Mucosa of descending colon (tissue), 3 donors: ENCODE measurements at regions not wholly inside any gene's neighbourhood (a gene's known extent, or its start where the extent isn't known, plus 50 kb on each side); places are given as distances from the start of the nearest gene placed in this dataset.

ENCODE experiments used
- ATAC-seq: fragments of 200-7000 bp; cut with Tn5 transposase; one replicate; pipeline ENCODE4 v1.9.1; 2020; ENCODE audit warnings: mild to moderate bottlenecking, moderate library complexity
- DNase-seq, 3 donors: peaks; one replicate each; pipeline ENCODE4 v3.0.0-alpha.2; 2020
- H3K36me3 ChIP-seq: fragments of 200-600 bp; one replicate; pipeline ENCODE4 v1.8.0; 2021; ENCODE audit warnings: low read depth, mild to moderate bottlenecking
- H3K4me1 ChIP-seq: fragments of 200-600 bp; one replicate; pipeline ENCODE4 v1.8.0; 2021; ENCODE audit warnings: low read depth, mild to moderate bottlenecking
- H3K4me3 ChIP-seq: fragments of 200-600 bp; one replicate; pipeline ENCODE4 v1.8.0; 2021; ENCODE audit warnings: mild to moderate bottlenecking
- H3K9me3 ChIP-seq: fragments of 200-600 bp; one replicate; pipeline ENCODE4 v1.8.0; 2021; ENCODE audit warnings: mild to moderate bottlenecking
- CTCF ChIP-seq: fragments of 200-600 bp; IDR thresholded peaks from one replicate; pipeline ENCODE4 v1.8.0; 2022; ENCODE audit warnings: antibody characterized with exemption, mild to moderate bottlenecking
- intact Hi-C, 2 donors: fragments of 100-400 bp; cut with DNase I in 1 of 2; cut with micrococcal nuclease in 1 of 2; formaldehyde crosslinking; loops; one replicate each; pipeline versions ENCODE4 v1.11.0 to v1.11.1; 2022; cut with DNase I, micrococcal nuclease
- donor health status: DM: no; HTN: no; CAD: no; lungs with moderate emphysema.
- donor health status: DM: no; HTN: no; CAD: no.
- donor health status: DM: no; HTN: yes; CAD: no.

- peaks cover 11% of the 10 kb centered on the region for H3K9me3 ChIP-seq
Observed at GRCh38 chr4:179182741-179183140, 1740.5 kb upstream of the AGA start.

GRCh38 chr4:179195887-179196286 lies 1753.7 kb upstream of the AGA start:
- H3K9me3 ChIP-seq = peaks cover 4% of the 10 kb centered on the region
- H3K4me3 ChIP-seq = no peak overlapping the region
- TF ChIP-seq CTCF = no peak
- no peak for ATAC-seq
- intact Hi-C loops = no loop called here
- no peaks in the 10 kb centered on the region for H3K36me3 ChIP-seq
- no peak for DNase-seq
- H3K4me1 ChIP-seq = no peaks in the 10 kb centered on the region

More at GRCh38 chr4:179182741-179183140, 1740.5 kb upstream of the AGA start:
- ATAC-seq (no peak), DNase-seq (no peak)
- TF ChIP-seq CTCF = no peak
- Histone ChIP-seq H3K4me1 (no peaks in the 10 kb centered on the region), H3K36me3 (no peaks in the 10 kb centered on the region), H3K4me3 (no peak overlapping the region)
- intact Hi-C loops = no loop called here

GRCh38 chr4:179196511-179196910 lies 1754.3 kb upstream of the AGA start:
- intact Hi-C loops = no loop called here

GRCh38 chr4:179200681-179201080 lies 1758.4 kb upstream of the AGA start:
- intact Hi-C loops = no loop called here
- Histone ChIP-seq H3K36me3 (no peaks in the 10 kb centered on the region), H3K4me1 (no peaks in the 10 kb centered on the region), H3K9me3 (no peaks in the 10 kb centered on the region), H3K4me3 (no peak overlapping the region)
- no peak for TF ChIP-seq CTCF
- DNase-seq (no peak), ATAC-seq (no peak)

More at GRCh38 chr4:179196511-179196910, 1754.3 kb upstream of the AGA start:
- ATAC-seq = no peak
- Histone ChIP-seq H3K4me1 (no peaks in the 10 kb centered on the region), H3K36me3 (no peaks in the 10 kb centered on the region), H3K9me3 (peaks cover 4% of the 10 kb centered on the region), H3K4me3 (no peak overlapping the region)
- no peak for TF ChIP-seq CTCF
- no peak for DNase-seq

GRCh38 chr4:179225594-179225993 lies 1783.4 kb upstream of the AGA start:
- TF ChIP-seq CTCF = no peak
- ATAC-seq = no peak
- Histone ChIP-seq H3K9me3 (no peaks in the 10 kb centered on the region), H3K4me3 (no peak overlapping the region), H3K4me1 (no peaks in the 10 kb centered on the region), H3K36me3 (no peaks in the 10 kb centered on the region)
- intact Hi-C loops = no loop called here
- DNase-seq = no peak

GRCh38 chr4:179248821-179249220 lies 1806.6 kb upstream of the AGA start:
- H3K4me1 ChIP-seq = no peaks in the 10 kb centered on the region
- TF ChIP-seq CTCF = no peak
- intact Hi-C loops = no loop called here
- H3K9me3 ChIP-seq = peaks cover 8% of the 10 kb centered on the region
- no peaks in the 10 kb centered on the region for H3K36me3 ChIP-seq
- H3K4me3 ChIP-seq = no peak overlapping the region
- no peak for DNase-seq
- ATAC-seq = no peak
